ENCODE measurements at regions not wholly inside any gene's neighbourhood (a gene's known extent, or its start where the extent isn't known, plus 50 kb on each side); places are given as distances from the start of the nearest gene placed in this dataset.
A peak's percentile ranks its signal among the peaks of the same experiment; 100 is the strongest.
"Not testable (repeated sequence)": the region's sequence is repeated elsewhere in the genome, so short reads cannot be mapped to it uniquely, and the experiment has no call there.

DNA sequence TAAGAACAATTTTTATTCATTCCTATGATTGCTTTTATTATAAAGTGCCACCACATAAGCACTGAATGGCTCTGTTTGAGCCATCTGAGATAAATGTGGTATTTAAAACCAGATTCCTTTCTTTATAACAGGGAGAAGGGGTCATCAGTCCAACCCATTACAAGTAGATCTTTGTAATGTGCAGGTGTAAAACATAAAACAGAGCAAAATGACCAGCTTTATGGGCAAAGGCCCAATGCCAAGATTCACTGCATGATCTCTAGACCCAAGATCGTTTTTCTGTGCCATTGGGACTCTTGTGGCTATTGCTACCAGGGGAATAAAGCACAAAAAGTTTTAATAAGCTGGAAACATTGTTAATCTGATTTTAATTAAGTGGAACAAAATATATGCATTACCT, 469.9 kb downstream of the PRR16 start:
- Histone ChIP-seq H3K4me1 (ENCODE audit: insufficient read depth, poor library complexity, severe bottlenecking) (no peaks in the 10 kb centered on the region), H3K36me3 (ENCODE audit: low read depth) (no peaks in the 10 kb centered on the region), H3K9me3 (ENCODE audit: severe bottlenecking) (peaks cover 2% of the 10 kb centered on the region), H3K27ac (ENCODE audit: poor library complexity, severe bottlenecking) (no peak overlapping the region), H3K27me3 (ENCODE audit: insufficient read depth, poor library complexity, severe bottlenecking) (peaks cover 5% of the 10 kb centered on the region), H3K4me3 (ENCODE audit: severe bottlenecking) (no peak overlapping the region)
- TF ChIP-seq, protein P1, sequence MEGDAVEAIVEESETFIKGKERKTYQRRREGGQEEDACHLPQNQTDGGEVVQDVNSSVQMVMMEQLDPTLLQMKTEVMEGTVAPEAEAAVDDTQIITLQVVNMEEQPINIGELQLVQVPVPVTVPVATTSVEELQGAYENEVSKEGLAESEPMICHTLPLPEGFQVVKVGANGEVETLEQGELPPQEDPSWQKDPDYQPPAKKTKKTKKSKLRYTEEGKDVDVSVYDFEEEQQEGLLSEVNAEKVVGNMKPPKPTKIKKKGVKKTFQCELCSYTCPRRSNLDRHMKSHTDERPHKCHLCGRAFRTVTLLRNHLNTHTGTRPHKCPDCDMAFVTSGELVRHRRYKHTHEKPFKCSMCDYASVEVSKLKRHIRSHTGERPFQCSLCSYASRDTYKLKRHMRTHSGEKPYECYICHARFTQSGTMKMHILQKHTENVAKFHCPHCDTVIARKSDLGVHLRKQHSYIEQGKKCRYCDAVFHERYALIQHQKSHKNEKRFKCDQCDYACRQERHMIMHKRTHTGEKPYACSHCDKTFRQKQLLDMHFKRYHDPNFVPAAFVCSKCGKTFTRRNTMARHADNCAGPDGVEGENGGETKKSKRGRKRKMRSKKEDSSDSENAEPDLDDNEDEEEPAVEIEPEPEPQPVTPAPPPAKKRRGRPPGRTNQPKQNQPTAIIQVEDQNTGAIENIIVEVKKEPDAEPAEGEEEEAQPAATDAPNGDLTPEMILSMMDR (IDR thresholded peaks at IDR 0.05; ENCODE audit: poor library complexity, severe bottlenecking) = no peak
- ATAC-seq (ENCODE audit: low read depth) (no peak), DNase-seq (ENCODE audit: low spot score) (no peak)

GRCh38 chr5:120936652-120937051, 472.6 kb downstream of the PRR16 start:
- H3K4me1 ChIP-seq (ENCODE audit: insufficient read depth, poor library complexity, severe bottlenecking) = no peaks in the 10 kb centered on the region
- ATAC-seq (ENCODE audit: low read depth) (no peak), DNase-seq (ENCODE audit: low spot score) (no peak)
- H3K27ac ChIP-seq (ENCODE audit: poor library complexity, severe bottlenecking) = no peak overlapping the region
- H3K4me3 ChIP-seq (ENCODE audit: severe bottlenecking) = no peak overlapping the region
- TF ChIP-seq, protein P1 (IDR thresholded peaks at IDR 0.05; ENCODE audit: poor library complexity, severe bottlenecking) = no peak
- peaks cover 5% of the 10 kb centered on the region for H3K27me3 ChIP-seq (ENCODE audit: insufficient read depth, poor library complexity, severe bottlenecking)
- no peaks in the 10 kb centered on the region for H3K9me3 ChIP-seq (ENCODE audit: severe bottlenecking)
- no peaks in the 10 kb centered on the region for H3K36me3 ChIP-seq (ENCODE audit: low read depth)

GRCh38 chr5:120938604-120939003, 474.5 kb downstream of the PRR16 start:
- no peak for DNase-seq (ENCODE audit: low spot score)
- peaks cover under 1% of the 10 kb centered on the region for H3K27me3 ChIP-seq (ENCODE audit: insufficient read depth, poor library complexity, severe bottlenecking)
- TF ChIP-seq, protein P1 (IDR thresholded peaks at IDR 0.05; ENCODE audit: poor library complexity, severe bottlenecking) = no peak
- no peaks in the 10 kb centered on the region for H3K36me3 ChIP-seq (ENCODE audit: low read depth)
- H3K4me1 ChIP-seq (ENCODE audit: insufficient read depth, poor library complexity, severe bottlenecking) = peaks cover 3% of the 10 kb centered on the region
- no peaks in the 10 kb centered on the region for H3K9me3 ChIP-seq (ENCODE audit: severe bottlenecking)
- no peak for ATAC-seq (ENCODE audit: low read depth)
- H3K4me3 ChIP-seq (ENCODE audit: severe bottlenecking) = no peak overlapping the region
- no peak overlapping the region for H3K27ac ChIP-seq (ENCODE audit: poor library complexity, severe bottlenecking)

DNA sequence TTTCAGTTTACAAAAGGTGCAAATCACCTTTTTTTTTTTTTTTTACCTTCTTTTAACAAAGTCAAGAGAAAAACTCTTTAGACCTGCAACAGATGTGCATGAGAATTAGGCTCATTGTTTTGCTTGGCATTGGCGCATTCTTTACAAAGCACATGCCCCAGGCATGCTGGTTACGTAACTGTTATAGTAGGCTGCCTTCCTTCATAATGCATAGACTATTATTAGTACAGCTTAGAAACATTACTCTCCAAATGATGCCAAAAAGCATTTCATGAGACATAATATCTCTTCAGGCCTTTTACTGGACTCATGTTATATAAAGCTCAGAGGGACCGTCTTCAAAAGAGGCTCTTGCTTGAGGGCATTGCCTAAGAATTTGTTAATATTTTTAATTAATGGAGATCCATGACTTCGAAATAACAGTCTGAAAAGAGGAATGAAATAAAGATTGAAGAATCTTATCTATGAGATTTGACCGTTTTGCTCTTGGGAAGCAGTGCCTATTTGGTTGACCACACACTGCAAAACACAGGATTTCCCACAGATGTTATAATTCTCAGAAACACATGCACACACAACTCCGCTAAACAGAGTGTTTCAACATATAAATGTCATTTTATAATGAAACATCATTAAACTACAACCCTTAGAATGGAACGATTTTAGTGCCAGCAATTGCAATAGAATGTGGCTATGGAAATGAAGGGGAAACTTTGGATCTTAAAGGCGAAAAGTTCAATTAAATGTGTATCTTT, 478.7 kb downstream of the PRR16 start:
- Histone ChIP-seq H3K36me3 (ENCODE audit: low read depth) (no peaks in the 10 kb centered on the region), H3K27me3 (ENCODE audit: insufficient read depth, poor library complexity, severe bottlenecking) (peaks cover 4% of the 10 kb centered on the region), H3K27ac (ENCODE audit: poor library complexity, severe bottlenecking) (no peak overlapping the region), H3K9me3 (ENCODE audit: severe bottlenecking) (no peaks in the 10 kb centered on the region), H3K4me1 (ENCODE audit: insufficient read depth, poor library complexity, severe bottlenecking) (peaks cover 3% of the 10 kb centered on the region), H3K4me3 (ENCODE audit: severe bottlenecking) (no peak overlapping the region)
- TF ChIP-seq, protein P1 (IDR thresholded peaks at IDR 0.05; ENCODE audit: poor library complexity, severe bottlenecking) = no peak
- no peak for DNase-seq (ENCODE audit: low spot score)
- peak; percentile 74; the same call in 2 of the 3 replicates for ATAC-seq (ENCODE audit: low read depth)

DNA sequence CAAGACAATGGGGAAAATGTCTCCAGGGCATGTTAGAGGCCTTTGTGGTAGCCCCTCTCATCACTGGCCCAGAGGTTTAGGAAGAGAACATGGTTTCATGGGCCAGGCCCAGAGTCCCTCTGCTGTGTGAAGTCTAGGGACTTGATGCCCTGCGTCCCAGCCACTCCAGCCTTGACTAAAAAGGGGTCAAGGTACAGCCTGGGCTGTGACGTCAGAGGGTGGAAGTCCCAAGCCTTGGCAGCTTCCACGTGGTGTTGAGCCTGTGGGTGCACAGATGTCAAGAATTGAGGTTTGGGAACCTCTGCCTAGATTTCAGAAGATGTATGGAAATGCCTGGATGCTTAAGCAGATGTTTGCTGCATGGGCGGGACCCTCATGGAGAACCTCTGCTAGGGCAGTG, 485.5 kb downstream of the PRR16 start:
- H3K4me1 ChIP-seq (ENCODE audit: insufficient read depth, poor library complexity, severe bottlenecking); H3K9me3 ChIP-seq (ENCODE audit: severe bottlenecking); H3K27me3 ChIP-seq (ENCODE audit: insufficient read depth, poor library complexity, severe bottlenecking); H3K4me3 ChIP-seq (ENCODE audit: severe bottlenecking); H3K27ac ChIP-seq (ENCODE audit: poor library complexity, severe bottlenecking); DNase-seq (ENCODE audit: low spot score); ATAC-seq (ENCODE audit: low read depth); H3K36me3 ChIP-seq (ENCODE audit: low read depth): not testable (repeated sequence)

DNA sequence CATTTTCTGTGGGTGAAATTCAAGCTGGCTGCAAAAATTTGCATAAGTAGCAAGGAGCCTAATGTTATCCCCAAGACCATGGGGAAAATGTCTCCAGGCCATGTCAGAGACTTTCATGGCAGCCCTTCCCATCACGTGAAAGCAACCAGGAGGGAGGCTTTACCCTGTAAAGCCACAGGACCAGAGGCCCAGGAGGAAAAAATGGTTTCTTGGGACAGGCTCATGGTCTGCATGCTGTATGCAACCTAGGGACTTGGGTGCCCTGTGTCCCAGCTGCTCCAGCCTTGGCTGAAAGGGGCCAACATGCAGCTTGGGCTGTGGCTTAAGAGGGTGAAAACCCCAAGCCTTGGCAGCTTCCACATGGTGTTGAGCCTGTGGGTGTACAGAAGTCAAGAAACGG, 489.3 kb downstream of the PRR16 start:
- not testable (repeated sequence) for H3K27ac ChIP-seq (ENCODE audit: poor library complexity, severe bottlenecking); H3K4me1 ChIP-seq (ENCODE audit: insufficient read depth, poor library complexity, severe bottlenecking); H3K9me3 ChIP-seq (ENCODE audit: severe bottlenecking); H3K36me3 ChIP-seq (ENCODE audit: low read depth); H3K4me3 ChIP-seq (ENCODE audit: severe bottlenecking); DNase-seq (ENCODE audit: low spot score); H3K27me3 ChIP-seq (ENCODE audit: insufficient read depth, poor library complexity, severe bottlenecking); ATAC-seq (ENCODE audit: low read depth)

Measured in RWPE2 (cell line).